Upper lobe of right lung (tissue), 1 donor: ENCODE measurements at regions not wholly inside any gene's neighbourhood (a gene's known extent, or its start where the extent isn't known, plus 50 kb on each side); places are given as distances from the start of the nearest gene placed in this dataset.

Experiments
- ATAC-seq: fragments of 200-7000 bp; cut with Tn5 transposase; one replicate; pipeline ENCODE4 v1.9.1; 2020; ENCODE audit warnings: mild to moderate bottlenecking, moderate library complexity
- DNase-seq: peaks from one replicate; pipeline ENCODE4 v3.0.0-alpha.2; 2020
- H3K27ac ChIP-seq: fragments of 200-600 bp; one replicate; pipeline ENCODE4 v1.8.0; 2022
- H3K27me3 ChIP-seq: fragments of 200-600 bp; one replicate; pipeline ENCODE4 v1.8.0; 2022; ENCODE audit warnings: mild to moderate bottlenecking
- H3K36me3 ChIP-seq: fragments of 200-600 bp; one replicate; pipeline ENCODE4 v1.8.0; 2022
- H3K4me1 ChIP-seq: fragments of 200-600 bp; one replicate; pipeline ENCODE4 v1.8.0; 2022
- H3K4me3 ChIP-seq: fragments of 200-600 bp; one replicate; pipeline ENCODE4 v1.8.0; 2022; ENCODE audit warnings: mild to moderate bottlenecking
- H3K9me3 ChIP-seq: fragments of 200-600 bp; one replicate; pipeline ENCODE4 v1.8.0; 2022
- intact Hi-C: fragments of 100-400 bp; cut with DNase I; formaldehyde crosslinking; loops from one replicate; pipeline ENCODE4 v1.11.0; 2022
- TF ChIP-seq, protein P1 (sequence below): fragments of 200-600 bp; IDR thresholded peaks from one replicate; pipeline ENCODE4 v1.8.0; 2022; ENCODE audit warnings: antibody characterized with exemption
- donor health status: DM: no; HTN: yes; CAD: no; lungs with severe emphysema.

DNA sequence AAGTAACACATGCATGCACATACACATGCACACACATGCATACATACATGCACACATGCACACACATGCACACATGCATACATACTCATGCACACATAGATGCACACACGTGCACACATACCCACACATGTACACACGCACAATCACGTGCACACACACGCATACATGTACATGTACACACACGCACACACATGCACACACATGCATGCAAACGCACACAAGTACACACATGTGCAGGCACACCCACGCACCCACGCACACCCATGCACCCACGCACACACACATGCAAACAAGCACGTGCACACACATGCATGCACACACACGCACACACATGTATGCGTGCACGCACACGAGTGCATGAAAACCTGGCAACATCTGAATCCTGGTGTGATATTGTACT, 232.7 kb upstream of the CDH4 start:
- H3K27ac ChIP-seq, result no peak overlapping the region
- H3K4me3 ChIP-seq, result no peak overlapping the region
- H3K9me3 ChIP-seq, result no peaks in the 10 kb centered on the region
- TF ChIP-seq, protein P1, sequence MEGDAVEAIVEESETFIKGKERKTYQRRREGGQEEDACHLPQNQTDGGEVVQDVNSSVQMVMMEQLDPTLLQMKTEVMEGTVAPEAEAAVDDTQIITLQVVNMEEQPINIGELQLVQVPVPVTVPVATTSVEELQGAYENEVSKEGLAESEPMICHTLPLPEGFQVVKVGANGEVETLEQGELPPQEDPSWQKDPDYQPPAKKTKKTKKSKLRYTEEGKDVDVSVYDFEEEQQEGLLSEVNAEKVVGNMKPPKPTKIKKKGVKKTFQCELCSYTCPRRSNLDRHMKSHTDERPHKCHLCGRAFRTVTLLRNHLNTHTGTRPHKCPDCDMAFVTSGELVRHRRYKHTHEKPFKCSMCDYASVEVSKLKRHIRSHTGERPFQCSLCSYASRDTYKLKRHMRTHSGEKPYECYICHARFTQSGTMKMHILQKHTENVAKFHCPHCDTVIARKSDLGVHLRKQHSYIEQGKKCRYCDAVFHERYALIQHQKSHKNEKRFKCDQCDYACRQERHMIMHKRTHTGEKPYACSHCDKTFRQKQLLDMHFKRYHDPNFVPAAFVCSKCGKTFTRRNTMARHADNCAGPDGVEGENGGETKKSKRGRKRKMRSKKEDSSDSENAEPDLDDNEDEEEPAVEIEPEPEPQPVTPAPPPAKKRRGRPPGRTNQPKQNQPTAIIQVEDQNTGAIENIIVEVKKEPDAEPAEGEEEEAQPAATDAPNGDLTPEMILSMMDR, result no peak
- DNase-seq (no peak), ATAC-seq (no peak)
- H3K27me3 ChIP-seq, result peaks cover 16% of the 10 kb centered on the region
- intact Hi-C loops, result no loop called here
- no peaks in the 10 kb centered on the region for H3K4me1 ChIP-seq
- H3K36me3 ChIP-seq, result no peaks in the 10 kb centered on the region

- H3K4me1 ChIP-seq, result no peaks in the 10 kb centered on the region
- H3K27ac ChIP-seq, result no peak overlapping the region
- TF ChIP-seq, protein P1, result no peak
- no peak for ATAC-seq
- no peak overlapping the region for H3K4me3 ChIP-seq
- intact Hi-C loops, result no loop called here
- no peaks in the 10 kb centered on the region for H3K9me3 ChIP-seq
- no peak for DNase-seq
- H3K36me3 ChIP-seq, result no peaks in the 10 kb centered on the region
- peaks cover 4% of the 10 kb centered on the region for H3K27me3 ChIP-seq
These were observed 228.4 kb upstream of the CDH4 start for GRCh38 chr20:61023612-61024011.

- TF ChIP-seq, protein P1, result no peak
- H3K36me3 ChIP-seq, result no peaks in the 10 kb centered on the region
- peaks cover 4% of the 10 kb centered on the region for H3K27me3 ChIP-seq
- no peaks in the 10 kb centered on the region for H3K4me1 ChIP-seq
- intact Hi-C loops, result no loop called here
- no peak for ATAC-seq
- no peaks in the 10 kb centered on the region for H3K9me3 ChIP-seq
- no peak overlapping the region for H3K4me3 ChIP-seq
- H3K27ac ChIP-seq, result no peak overlapping the region
- DNase-seq, result no peak
These were observed 227.7 kb upstream of the CDH4 start for GRCh38 chr20:61024390-61024789.

DNA sequence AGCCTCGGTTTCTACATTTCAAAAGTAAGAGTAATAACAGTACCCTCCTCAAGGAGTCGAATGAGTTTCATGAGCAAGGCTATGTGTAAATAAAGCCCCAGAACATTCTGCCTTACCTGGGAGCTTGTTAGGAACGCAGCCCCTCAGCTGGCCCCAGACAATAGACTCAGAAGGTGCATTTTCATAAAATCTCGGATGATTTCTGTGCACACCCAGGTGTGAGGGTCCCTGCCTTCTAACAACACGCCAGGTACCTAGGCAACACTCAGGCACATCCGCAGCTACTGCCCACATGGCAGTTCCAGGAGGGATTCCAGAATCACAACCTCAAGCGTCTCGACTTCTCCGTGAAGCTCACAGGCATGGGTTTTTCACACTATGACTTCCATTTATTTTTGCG, 226.5 kb upstream of the CDH4 start:
- ATAC-seq, result no peak
- DNase-seq, result no peak
- Histone ChIP-seq H3K4me1 (no peaks in the 10 kb centered on the region), H3K27me3 (peaks cover 4% of the 10 kb centered on the region), H3K36me3 (no peaks in the 10 kb centered on the region), H3K9me3 (no peaks in the 10 kb centered on the region), H3K4me3 (no peak overlapping the region), H3K27ac (no peak overlapping the region)
- TF ChIP-seq, protein P1, result no peak
- intact Hi-C loops, result no loop called here

DNA sequence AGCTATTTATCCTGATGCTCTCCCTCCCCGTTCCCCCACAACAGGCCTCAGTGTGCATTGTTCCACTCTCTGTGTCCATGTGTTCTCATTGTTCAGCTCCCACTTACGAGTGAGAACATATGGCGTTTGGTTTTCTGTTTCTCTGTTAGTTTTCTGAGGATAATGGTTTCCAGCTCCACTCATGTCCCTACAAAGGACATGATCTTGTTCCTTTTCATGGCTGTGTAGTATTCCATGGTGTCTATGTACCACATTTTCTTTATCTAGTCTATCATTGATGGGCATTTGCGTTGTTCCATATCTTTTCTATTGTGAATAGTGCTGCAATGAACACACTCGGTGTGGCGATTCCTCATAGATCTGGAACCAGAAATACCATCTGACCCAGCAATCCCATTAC, 225.9 kb upstream of the CDH4 start:
- H3K27me3 ChIP-seq, result peaks cover 4% of the 10 kb centered on the region
- intact Hi-C loops, result no loop called here
- H3K27ac ChIP-seq, result no peak overlapping the region
- H3K4me3 ChIP-seq, result no peak overlapping the region
- H3K9me3 ChIP-seq, result no peaks in the 10 kb centered on the region
- no peaks in the 10 kb centered on the region for H3K36me3 ChIP-seq
- no peaks in the 10 kb centered on the region for H3K4me1 ChIP-seq
- no peak for DNase-seq
- no peak for ATAC-seq
- TF ChIP-seq, protein P1, result no peak

DNA sequence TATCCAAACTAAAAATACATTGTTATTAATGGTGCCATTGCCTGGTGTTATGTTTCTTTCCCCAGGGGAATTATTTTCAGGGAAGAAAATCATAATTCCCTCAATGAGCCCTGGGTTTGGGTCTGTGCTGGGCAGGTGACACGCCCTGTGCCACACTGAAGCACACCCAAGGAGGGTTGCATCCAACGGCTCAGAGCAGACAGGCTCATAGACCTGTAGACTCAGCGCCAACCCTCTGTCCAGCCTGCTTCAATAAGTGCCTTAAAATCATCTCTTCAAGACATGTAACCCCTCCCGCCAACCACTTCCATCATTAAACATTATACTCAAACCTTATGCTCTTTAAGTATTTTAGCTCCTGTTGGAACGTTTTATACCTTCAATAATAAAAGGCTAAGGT, 225.3 kb upstream of the CDH4 start:
- TF ChIP-seq, protein P1, result no peak
- H3K27ac ChIP-seq, result no peak overlapping the region
- H3K9me3 ChIP-seq, result no peaks in the 10 kb centered on the region
- intact Hi-C loops, result no loop called here
- no peaks in the 10 kb centered on the region for H3K4me1 ChIP-seq
- peaks cover 4% of the 10 kb centered on the region for H3K27me3 ChIP-seq
- no peak overlapping the region for H3K4me3 ChIP-seq
- DNase-seq, result no peak
- no peaks in the 10 kb centered on the region for H3K36me3 ChIP-seq
- no peak for ATAC-seq
